ENCODE measurements at regions not wholly inside any gene's neighbourhood (a gene's known extent, or its start where the extent isn't known, plus 50 kb on each side); places are given as distances from the start of the nearest gene placed in this dataset.

GRCh38 chr12:65740506-65740872 lies 83.8 kb upstream of the HMGA2 start:
- ChIA-PET POLR2A (no interaction called here), CTCF (no interaction called here)
- H3K9me1 ChIP-seq (replicated peaks; ENCODE audit: control insufficient read depth, extremely low read depth, insufficient read depth, low read length) = no peaks in the 10 kb centered on the region
- intact Hi-C loops (cut with micrococcal nuclease) = loop anchor here (2.0 to 5.0 kb wide), 3 partner anchors 138 to 428 kb away; no protein-coding TSS in a partner anchor
- H3K4me2 ChIP-seq (ENCODE audit: insufficient read depth, low read length) = peak overlapping the region; percentile 84
- dilution Hi-C loops (cut with MboI; ENCODE audit: extremely low pct_ligation_motif_present, low sequenced_read_pairs) = no loop called here
- H3K9me3 ChIP-seq (replicated peaks; ENCODE audit: control insufficient read depth, insufficient read depth, low read length) = no peaks in the 10 kb centered on the region
- H3K36me3 ChIP-seq (ENCODE audit: control insufficient read depth in 2 of 2, extremely low read depth in 1 of 2, insufficient read depth in 2 of 2, low read length in 2 of 2) = no peaks in the 10 kb centered on the region
- TF ChIP-seq JUN (IDR thresholded peaks at IDR 0.05; ENCODE audit: borderline replicate concordance, insufficient read depth, insufficient read length, low read depth) (no peak), POLR2A (IDR thresholded peaks at IDR 0.05; ENCODE audit: low read depth, low read length) (no peak), MYC (IDR thresholded peaks at IDR 0.05; ENCODE audit: low read depth, low read length) (no peak), GATA2 (IDR thresholded peaks at IDR 0.05; ENCODE audit: insufficient read depth, insufficient read length, low read depth, low read length) (no peak), EZH2 (IDR thresholded peaks at IDR 0.05; ENCODE audit: borderline replicate concordance, low read depth, low read length, severe bottlenecking) (no peak), MAX (IDR thresholded peaks at IDR 0.05; ENCODE audit: insufficient read depth, insufficient read length) (no peak), CTCF (IDR thresholded peaks at IDR 0.05; ENCODE audit: extremely low read depth in 1 of 2, insufficient read depth in 1 of 2, low read depth in 1 of 2, low read length in 2 of 2) (no peak), POLR2AphosphoS5 (IDR thresholded peaks at IDR 0.05; ENCODE audit: insufficient read depth, low read depth, low read length) (no peak), FOS (IDR thresholded peaks at IDR 0.05; ENCODE audit: borderline replicate concordance, insufficient read depth, low read length) (no peak)
- peaks cover 5% of the 10 kb centered on the region for H3K4me1 ChIP-seq (ENCODE audit: control insufficient read depth, extremely low read depth, insufficient read depth, low read length)
- no peaks in the 10 kb centered on the region for H3K79me2 ChIP-seq (ENCODE audit: control insufficient read depth, insufficient read depth, low read length)
- no peaks in the 10 kb centered on the region for H3K27me3 ChIP-seq (ENCODE audit: control insufficient read depth in 2 of 2, insufficient read depth in 2 of 2, low read length in 2 of 2)
- H2AFZ ChIP-seq (ENCODE audit: low read depth, low read length) = peak overlapping the region; percentile 99
- FAIRE-seq = no peak
- no peaks in the 10 kb centered on the region for H4K20me1 ChIP-seq (replicated peaks; ENCODE audit: control insufficient read depth, extremely low read depth, insufficient read depth, low read length)
- no peak overlapping the region for H3K4me3 ChIP-seq (replicated peaks in 1 of 3; ENCODE audit: insufficient read depth in 1 of 3, low read depth in 1 of 3, low read length in 3 of 3)
- no TSS peak for BruUV-seq (replicated peaks)
- DNase-seq (ENCODE audit: low read depth, low spot score) = no peak
- no peak overlapping the region for H3K27ac ChIP-seq (ENCODE audit: insufficient read depth, low read depth, low read length)
- no peak overlapping the region for H3K9ac ChIP-seq (replicated peaks; ENCODE audit: extremely low read depth, insufficient read depth, low read length)
